Kidney (tissue), 13 donors: ENCODE measurements at regions not wholly inside any gene's neighbourhood (a gene's known extent, or its start where the extent isn't known, plus 50 kb on each side); places are given as distances from the start of the nearest gene placed in this dataset.

Experiments
- DNase-seq, 5 donors: peaks; one replicate each; pipeline ENCODE4 v3.0.0-alpha.2; 2013 to 2020
- FAIRE-seq: peaks from 2 replicates; lab custom pipeline; 2012; peaks lifted over from hg19 to GRCh38; lab: Jason Lieb, UNC
- H3K27ac ChIP-seq, 2 donors: one replicate each; pipeline ENCODE4 v1.7.0; 2013; ENCODE audit warnings: low read depth in 2 of 2, low read length in 2 of 2, inconsistent platforms in 1 of 2
- H3K27me3 ChIP-seq: one replicate; pipeline ENCODE4 v1.7.1; 2013; ENCODE audit warnings: low read length, inconsistent platforms; ENCODE audit not compliant: control insufficient read depth, insufficient read depth
- H3K36me3 ChIP-seq, 3 donors: one replicate each; pipeline versions ENCODE4 v1.7.0 to v1.7.1; 2013; ENCODE audit warnings: low read length in 3 of 3, control low read depth in 1 of 3, inconsistent platforms in 1 of 3; ENCODE audit not compliant: insufficient read depth in 3 of 3, control insufficient read depth in 2 of 3
- H3K4me1 ChIP-seq, 3 donors: one replicate each; pipeline versions ENCODE4 v1.7.0 to v1.7.1; 2013; ENCODE audit warnings: low read length in 3 of 3, inconsistent platforms in 1 of 3, low read depth in 1 of 3; ENCODE audit not compliant: control insufficient read depth in 2 of 3, insufficient read depth in 2 of 3
- H3K4me3 ChIP-seq, 3 donors: one replicate each; pipeline versions ENCODE4 v1.7.0 to v1.8.1; 2013; ENCODE audit warnings: low read length in 3 of 3, control low read depth in 1 of 3, inconsistent platforms in 1 of 3
- H3K9ac ChIP-seq, 3 donors: one replicate each; pipeline versions ENCODE4 v1.7.0 to v1.7.1; 2013; ENCODE audit warnings: low read length in 3 of 3, control low read depth in 1 of 3, inconsistent platforms in 1 of 3
- H3K9me3 ChIP-seq, 3 donors: one replicate each; pipeline versions ENCODE4 v1.7.0 to v1.7.1; 2013; ENCODE audit warnings: low read length in 3 of 3, control low read depth in 1 of 3, inconsistent platforms in 1 of 3; ENCODE audit not compliant: control insufficient read depth in 2 of 3, insufficient read depth in 1 of 3
- intact Hi-C: fragments of 100-400 bp; cut with DNase I; formaldehyde crosslinking; loops from one replicate; pipeline ENCODE4 v1.11.1; 2022
- TF ChIP-seq, protein P1 (sequence below): IDR thresholded peaks from 3 replicates; pipeline ENCODE4 v1.5.1; 2012; ENCODE audit warnings: mild to moderate bottlenecking, moderate library complexity, borderline replicate concordance; ENCODE audit not compliant: insufficient read depth; ENCODE audit errors: extremely low read depth
- donor health status: control.
- donor health status: control.
- donor health status: control.
- donor health status: control.
- donor health status: control.
- donor health status: DM: yes; HTN: yes; CAD: no.
- donor health status: Normal renal cell carcinoma (clear cell type).

DNA sequence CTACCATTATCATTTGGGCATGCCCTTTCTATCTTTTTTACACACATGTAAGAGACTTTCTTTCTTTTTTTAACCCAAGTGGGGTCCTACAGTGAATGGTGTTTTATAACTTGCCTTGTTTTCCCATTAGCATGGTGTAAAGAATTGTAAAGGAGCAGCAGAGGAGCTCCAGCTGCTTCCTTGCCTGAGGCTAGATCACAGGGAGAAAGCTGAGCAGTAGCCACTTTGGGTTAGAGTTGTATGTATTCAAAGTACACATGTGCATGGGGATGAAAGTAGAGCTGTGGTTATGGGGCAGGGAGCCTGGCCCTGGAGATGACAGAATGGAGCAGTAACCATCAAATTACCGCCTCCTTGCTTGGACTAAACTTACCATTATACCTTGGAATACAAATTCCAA, 231.1 kb upstream of the PDZRN3 start:
- intact Hi-C loops, result no loop called here
- no peak overlapping the region for H3K4me3 ChIP-seq
- no peak for DNase-seq
- TF ChIP-seq, protein P1, sequence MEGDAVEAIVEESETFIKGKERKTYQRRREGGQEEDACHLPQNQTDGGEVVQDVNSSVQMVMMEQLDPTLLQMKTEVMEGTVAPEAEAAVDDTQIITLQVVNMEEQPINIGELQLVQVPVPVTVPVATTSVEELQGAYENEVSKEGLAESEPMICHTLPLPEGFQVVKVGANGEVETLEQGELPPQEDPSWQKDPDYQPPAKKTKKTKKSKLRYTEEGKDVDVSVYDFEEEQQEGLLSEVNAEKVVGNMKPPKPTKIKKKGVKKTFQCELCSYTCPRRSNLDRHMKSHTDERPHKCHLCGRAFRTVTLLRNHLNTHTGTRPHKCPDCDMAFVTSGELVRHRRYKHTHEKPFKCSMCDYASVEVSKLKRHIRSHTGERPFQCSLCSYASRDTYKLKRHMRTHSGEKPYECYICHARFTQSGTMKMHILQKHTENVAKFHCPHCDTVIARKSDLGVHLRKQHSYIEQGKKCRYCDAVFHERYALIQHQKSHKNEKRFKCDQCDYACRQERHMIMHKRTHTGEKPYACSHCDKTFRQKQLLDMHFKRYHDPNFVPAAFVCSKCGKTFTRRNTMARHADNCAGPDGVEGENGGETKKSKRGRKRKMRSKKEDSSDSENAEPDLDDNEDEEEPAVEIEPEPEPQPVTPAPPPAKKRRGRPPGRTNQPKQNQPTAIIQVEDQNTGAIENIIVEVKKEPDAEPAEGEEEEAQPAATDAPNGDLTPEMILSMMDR, result no peak
- no peaks in the 10 kb centered on the region for H3K36me3 ChIP-seq
- no peak for FAIRE-seq
- no peaks in the 10 kb centered on the region for H3K27me3 ChIP-seq
- no peak overlapping the region for H3K27ac ChIP-seq
- no peaks in the 10 kb centered on the region for H3K4me1 ChIP-seq
- H3K9ac ChIP-seq, result no peak overlapping the region
- H3K9me3 ChIP-seq, result no peaks in the 10 kb centered on the region

DNA sequence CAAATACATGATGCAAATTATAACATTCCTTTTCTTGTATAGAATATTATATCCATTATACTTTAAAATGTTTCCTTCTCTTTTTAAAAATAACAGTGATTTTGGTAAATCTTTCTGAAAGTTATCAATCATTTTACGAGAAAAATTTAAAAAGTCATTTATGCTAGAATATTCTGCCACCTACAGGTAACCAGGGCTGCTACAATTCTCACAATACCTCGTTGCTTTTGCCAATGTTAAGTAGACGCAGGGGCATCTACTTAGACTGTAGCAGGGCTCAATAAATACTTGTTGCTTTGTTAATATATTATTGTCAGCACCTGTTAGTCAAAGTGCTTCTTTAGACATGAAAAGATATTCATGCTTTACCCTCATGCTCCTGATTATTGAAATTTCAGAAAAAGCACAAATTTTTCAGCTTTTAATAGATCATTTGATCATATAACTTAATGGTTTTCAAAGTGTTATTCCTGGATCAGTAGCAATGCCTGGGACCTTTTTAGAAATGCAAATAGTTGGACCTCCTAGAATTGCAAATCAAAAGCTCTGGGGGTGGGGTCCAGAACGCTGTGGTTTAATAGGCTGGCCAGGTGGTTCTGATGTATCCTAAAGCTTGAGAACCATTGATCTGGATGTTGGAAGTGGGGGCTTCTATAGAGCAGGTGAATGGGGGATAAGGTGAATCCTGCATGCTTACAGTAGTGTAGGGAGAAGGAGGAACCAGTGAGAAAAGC, 223.6 kb upstream of the PDZRN3 start:
- Histone ChIP-seq H3K36me3 (no peaks in the 10 kb centered on the region), H3K27me3 (no peaks in the 10 kb centered on the region), H3K4me1 (no peaks in the 10 kb centered on the region), H3K27ac (no peak overlapping the region), H3K4me3 (no peak overlapping the region), H3K9me3 (no peaks in the 10 kb centered on the region), H3K9ac (no peak overlapping the region)
- TF ChIP-seq, protein P1, result peak; percentile 52
- DNase-seq (peak in 2 of 5 donors; percentile 32 to 41), FAIRE-seq (peak; percentile 68)
- intact Hi-C loops, result loop anchor here (10.0 kb wide), 1 partner anchor 344 kb away; no protein-coding TSS in a partner anchor

DNA sequence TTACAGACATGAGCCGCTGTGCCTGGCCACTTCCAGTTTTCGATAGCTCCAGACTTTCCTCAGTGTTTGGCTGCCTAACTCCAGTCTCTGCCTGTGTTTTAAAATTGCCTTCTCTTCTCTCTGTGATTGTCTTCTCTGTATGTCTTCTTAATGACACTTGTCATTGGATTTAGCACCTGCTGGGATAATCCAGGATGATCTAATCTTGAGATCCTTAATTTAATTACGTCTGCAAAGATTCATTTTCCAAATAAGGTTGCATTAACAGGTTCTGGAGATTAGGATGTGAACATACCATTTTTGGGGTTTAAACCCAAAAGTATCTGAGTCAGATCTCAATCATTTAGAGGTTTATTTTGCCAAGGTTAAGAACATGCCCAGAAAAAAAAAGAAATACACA, 222.2 kb upstream of the PDZRN3 start:
- Histone ChIP-seq H3K27me3 (no peaks in the 10 kb centered on the region), H3K36me3 (no peaks in the 10 kb centered on the region), H3K4me1 (no peaks in the 10 kb centered on the region), H3K9ac (no peak overlapping the region), H3K27ac (no peak overlapping the region), H3K4me3 (no peak overlapping the region), H3K9me3 (no peaks in the 10 kb centered on the region)
- DNase-seq (no peak), FAIRE-seq (no peak)
- intact Hi-C loops, result loop anchor here (10.0 kb wide), 1 partner anchor 342 kb away; no protein-coding TSS in a partner anchor
- TF ChIP-seq, protein P1, result no peak
